ENCODE measurements at regions not wholly inside any gene's neighbourhood (a gene's known extent, or its start where the extent isn't known, plus 50 kb on each side); places are given as distances from the start of the nearest gene placed in this dataset.

DNA sequence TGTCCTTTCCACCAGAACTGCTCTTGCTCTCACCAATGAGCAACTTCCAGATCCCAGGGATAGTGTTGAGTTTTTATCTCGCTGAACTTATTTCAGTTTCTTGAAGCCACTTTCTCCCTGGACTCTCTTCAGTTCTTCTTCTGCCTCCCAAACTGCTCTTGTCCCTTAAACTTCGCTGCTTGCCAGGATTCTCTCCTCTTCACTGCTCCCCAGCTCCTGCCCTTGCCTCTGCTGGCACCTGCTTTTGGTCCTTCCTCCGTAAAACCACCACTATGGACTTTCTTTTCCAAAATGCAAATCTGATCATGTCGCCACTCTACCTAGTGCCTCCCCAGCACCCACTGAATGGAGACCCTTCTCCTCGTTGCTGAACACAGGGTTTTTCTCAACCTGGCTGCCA lies 92.8 kb upstream of the PALS2 start:
- Histone ChIP-seq H3K27ac (no peak overlapping the region), H3K27me3 (replicated peaks) (no peaks in the 10 kb centered on the region), H3K4me3 (no peak overlapping the region), H3K36me3 (no peaks in the 10 kb centered on the region), H3K4me1 (replicated peaks) (peaks cover 16% of the 10 kb centered on the region), H3K9me3 (replicated peaks) (no peaks in the 10 kb centered on the region)
- DNase-seq (ENCODE audit: low read depth in 1 of 2, low spot score in 2 of 2), result no peak

DNA sequence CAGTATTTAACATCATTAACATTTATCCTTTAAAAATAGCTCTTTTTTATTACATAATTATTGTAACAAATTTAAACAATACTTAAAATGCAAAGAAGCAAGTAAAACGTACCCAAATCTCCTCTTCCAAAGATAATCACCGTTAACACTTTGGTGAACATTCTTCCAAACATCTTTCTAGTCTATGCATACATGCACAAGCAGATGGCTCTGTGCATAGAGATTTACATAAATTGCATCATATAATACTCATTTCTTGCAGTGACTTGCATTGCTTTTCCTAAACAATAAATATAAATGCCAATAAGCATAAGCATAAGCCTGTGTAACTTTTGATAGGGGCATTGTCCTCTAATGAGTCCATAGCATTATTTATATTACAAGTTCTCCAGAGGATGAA lies 89.4 kb upstream of the PALS2 start:
- Histone ChIP-seq H3K4me1 (replicated peaks) (no peaks in the 10 kb centered on the region), H3K27me3 (replicated peaks) (no peaks in the 10 kb centered on the region; the same call in 1 of the 2 replicates), H3K27ac (no peak overlapping the region), H3K9me3 (replicated peaks) (no peaks in the 10 kb centered on the region), H3K4me3 (no peak overlapping the region), H3K36me3 (no peaks in the 10 kb centered on the region)
- no peak for DNase-seq (ENCODE audit: low read depth in 1 of 2, low spot score in 2 of 2)

GRCh38 chr7:24492576-24492975 lies 80.7 kb upstream of the PALS2 start:
- H3K4me3 ChIP-seq, result no peak overlapping the region
- DNase-seq (ENCODE audit: low read depth in 1 of 2, low spot score in 2 of 2), result no peak
- H3K36me3 ChIP-seq, result no peaks in the 10 kb centered on the region
- H3K27ac ChIP-seq, result no peak overlapping the region
- no peaks in the 10 kb centered on the region for H3K9me3 ChIP-seq (replicated peaks)
- H3K27me3 ChIP-seq (replicated peaks), result peaks cover 2% of the 10 kb centered on the region; the same call in 1 of the 2 replicates
- H3K4me1 ChIP-seq (replicated peaks), result no peaks in the 10 kb centered on the region

DNA sequence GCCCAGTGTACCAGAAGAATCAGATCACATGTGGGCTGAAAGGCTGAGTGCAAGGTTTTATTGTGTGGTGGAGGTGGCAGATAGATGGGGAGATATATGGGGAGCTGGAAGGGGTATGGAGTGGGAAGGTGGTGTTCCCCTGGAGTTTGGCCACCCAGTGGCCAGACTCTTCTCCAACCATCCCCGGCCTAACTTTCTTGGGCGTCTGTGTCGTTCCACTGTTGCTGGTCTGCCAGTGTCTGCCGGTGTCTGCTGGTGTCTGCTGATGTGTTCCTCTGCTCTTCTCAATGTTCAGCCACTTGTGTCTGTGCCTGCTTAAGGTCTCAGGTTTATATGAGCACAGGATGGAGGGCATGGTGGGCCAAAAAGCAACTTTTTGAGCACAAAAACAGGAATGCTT lies 78.4 kb upstream of the PALS2 start:
- no peaks in the 10 kb centered on the region for H3K9me3 ChIP-seq (replicated peaks)
- H3K27ac ChIP-seq, result no peak overlapping the region
- no peak for DNase-seq (ENCODE audit: low read depth in 1 of 2, low spot score in 2 of 2)
- H3K27me3 ChIP-seq (replicated peaks), result peaks cover 2% of the 10 kb centered on the region; the same call in 1 of the 2 replicates
- no peak overlapping the region for H3K4me3 ChIP-seq
- H3K4me1 ChIP-seq (replicated peaks), result no peaks in the 10 kb centered on the region
- H3K36me3 ChIP-seq, result no peaks in the 10 kb centered on the region

GRCh38 chr7:24496036-24496435 lies 77.2 kb upstream of the PALS2 start:
- no peak overlapping the region for H3K27ac ChIP-seq
- H3K27me3 ChIP-seq (replicated peaks), result no peaks in the 10 kb centered on the region; the same call in 1 of the 2 replicates
- no peaks in the 10 kb centered on the region for H3K4me1 ChIP-seq (replicated peaks)
- no peaks in the 10 kb centered on the region for H3K9me3 ChIP-seq (replicated peaks)
- H3K4me3 ChIP-seq, result no peak overlapping the region
- DNase-seq (ENCODE audit: low read depth in 1 of 2, low spot score in 2 of 2), result no peak
- no peaks in the 10 kb centered on the region for H3K36me3 ChIP-seq

DNA sequence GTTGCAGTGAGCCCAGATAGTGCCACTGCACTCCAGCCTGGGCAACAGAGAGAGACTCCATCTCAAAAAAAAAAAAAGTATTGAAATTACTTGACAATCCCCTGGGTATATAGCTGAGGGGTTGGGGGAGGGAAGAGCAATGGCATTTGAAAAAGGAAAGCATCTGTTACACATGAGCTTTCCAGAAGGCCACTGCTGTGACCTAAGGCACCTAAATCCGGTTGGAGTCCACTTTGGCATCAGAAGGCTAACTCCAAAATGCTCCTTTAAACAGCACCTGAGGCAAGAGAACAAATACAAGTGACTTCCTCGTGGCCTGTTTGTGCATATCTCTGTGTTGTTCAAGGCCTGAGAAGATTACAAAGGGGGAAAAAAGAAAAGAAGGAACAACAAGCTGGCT lies 74.8 kb upstream of the PALS2 start:
- no peak overlapping the region for H3K27ac ChIP-seq
- 0 out of 2 replicates have a peak, but pooled peaks cover under 1% of the 10 kb centered on the region for H3K4me1 ChIP-seq (replicated peaks)
- no peaks in the 10 kb centered on the region for H3K9me3 ChIP-seq (replicated peaks)
- H3K27me3 ChIP-seq (replicated peaks), result no peaks in the 10 kb centered on the region; the same call in 1 of the 2 replicates
- no peak for DNase-seq (ENCODE audit: low read depth in 1 of 2, low spot score in 2 of 2)
- H3K4me3 ChIP-seq, result no peak overlapping the region
- H3K36me3 ChIP-seq, result no peaks in the 10 kb centered on the region

DNA sequence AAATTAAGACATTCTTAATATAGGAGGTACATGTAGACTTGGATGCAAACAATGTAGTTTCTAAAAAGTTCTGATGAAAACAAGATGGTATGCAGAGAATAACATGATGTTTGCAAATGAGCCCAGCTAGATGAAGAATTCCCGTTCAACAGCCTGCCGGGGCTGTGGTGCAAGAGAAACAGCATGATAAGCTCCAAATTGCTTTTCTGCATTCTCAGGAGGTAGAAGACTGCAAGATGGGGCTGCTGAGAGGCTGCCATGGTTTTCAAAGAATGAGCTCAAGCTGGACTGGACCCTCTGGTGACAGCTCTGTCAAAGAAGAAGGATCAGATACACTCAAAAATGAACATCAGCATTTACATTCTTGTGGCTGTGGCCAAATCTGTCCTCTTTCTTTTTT lies 73.4 kb upstream of the PALS2 start:
- no peaks in the 10 kb centered on the region; the same call in 1 of the 2 replicates for H3K27me3 ChIP-seq (replicated peaks)
- H3K36me3 ChIP-seq, result no peaks in the 10 kb centered on the region
- H3K4me1 ChIP-seq (replicated peaks), result peaks cover 7% of the 10 kb centered on the region; the same call in 1 of the 2 replicates
- H3K27ac ChIP-seq, result no peak overlapping the region
- DNase-seq (ENCODE audit: low read depth in 1 of 2, low spot score in 2 of 2), result no peak
- no peaks in the 10 kb centered on the region for H3K9me3 ChIP-seq (replicated peaks)
- no peak overlapping the region for H3K4me3 ChIP-seq

DNA sequence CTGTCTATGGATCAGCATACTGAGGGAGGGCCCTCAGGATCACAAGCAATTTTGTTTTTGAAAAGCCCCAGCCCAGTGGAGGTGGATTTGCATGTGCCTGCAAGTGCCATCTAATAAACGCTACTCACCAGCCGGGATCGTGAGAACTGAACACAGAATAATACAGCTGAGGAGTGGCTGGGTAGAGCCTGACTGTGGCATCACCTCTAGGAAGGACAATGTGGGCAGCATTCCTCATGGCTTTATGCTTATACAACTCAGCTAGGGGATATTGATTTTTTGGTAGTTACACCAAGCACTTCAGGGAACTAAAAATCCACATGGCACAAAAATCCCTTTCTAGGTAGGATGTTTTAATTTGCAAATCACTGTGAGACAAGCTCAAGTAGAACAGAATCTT lies 72.7 kb upstream of the PALS2 start:
- Histone ChIP-seq H3K9me3 (replicated peaks) (no peaks in the 10 kb centered on the region), H3K27ac (no peak overlapping the region), H3K4me1 (replicated peaks) (peaks cover 7% of the 10 kb centered on the region; the same call in 1 of the 2 replicates), H3K27me3 (replicated peaks) (no peaks in the 10 kb centered on the region; the same call in 1 of the 2 replicates), H3K36me3 (no peaks in the 10 kb centered on the region), H3K4me3 (no peak overlapping the region)
- DNase-seq (ENCODE audit: low read depth in 1 of 2, low spot score in 2 of 2), result no peak

DNA sequence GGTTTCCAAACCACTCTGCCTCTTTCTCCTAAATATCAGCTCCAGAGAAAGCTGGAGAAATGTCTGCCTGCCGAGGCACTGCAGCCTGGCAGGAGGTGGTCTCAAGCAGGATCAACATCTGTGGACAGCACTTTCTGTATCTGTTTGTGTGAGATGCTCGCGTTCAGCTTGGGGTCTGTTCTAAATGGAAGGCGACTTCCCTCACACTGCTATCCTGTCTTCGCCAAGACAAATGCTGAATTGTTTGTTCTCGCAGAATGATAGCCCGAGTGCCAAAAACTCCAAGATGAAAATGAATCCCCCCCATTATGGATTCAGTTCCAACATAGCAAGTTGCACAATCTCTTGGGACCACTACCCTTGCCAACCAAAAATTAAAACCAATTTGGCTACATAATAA lies 72.2 kb upstream of the PALS2 start:
- peaks cover 7% of the 10 kb centered on the region; the same call in 1 of the 2 replicates for H3K4me1 ChIP-seq (replicated peaks)
- H3K9me3 ChIP-seq (replicated peaks), result no peaks in the 10 kb centered on the region
- H3K27ac ChIP-seq, result no peak overlapping the region
- no peaks in the 10 kb centered on the region; the same call in 1 of the 2 replicates for H3K27me3 ChIP-seq (replicated peaks)
- H3K36me3 ChIP-seq, result no peaks in the 10 kb centered on the region
- no peak overlapping the region for H3K4me3 ChIP-seq
- no peak for DNase-seq (ENCODE audit: low read depth in 1 of 2, low spot score in 2 of 2)

DNA sequence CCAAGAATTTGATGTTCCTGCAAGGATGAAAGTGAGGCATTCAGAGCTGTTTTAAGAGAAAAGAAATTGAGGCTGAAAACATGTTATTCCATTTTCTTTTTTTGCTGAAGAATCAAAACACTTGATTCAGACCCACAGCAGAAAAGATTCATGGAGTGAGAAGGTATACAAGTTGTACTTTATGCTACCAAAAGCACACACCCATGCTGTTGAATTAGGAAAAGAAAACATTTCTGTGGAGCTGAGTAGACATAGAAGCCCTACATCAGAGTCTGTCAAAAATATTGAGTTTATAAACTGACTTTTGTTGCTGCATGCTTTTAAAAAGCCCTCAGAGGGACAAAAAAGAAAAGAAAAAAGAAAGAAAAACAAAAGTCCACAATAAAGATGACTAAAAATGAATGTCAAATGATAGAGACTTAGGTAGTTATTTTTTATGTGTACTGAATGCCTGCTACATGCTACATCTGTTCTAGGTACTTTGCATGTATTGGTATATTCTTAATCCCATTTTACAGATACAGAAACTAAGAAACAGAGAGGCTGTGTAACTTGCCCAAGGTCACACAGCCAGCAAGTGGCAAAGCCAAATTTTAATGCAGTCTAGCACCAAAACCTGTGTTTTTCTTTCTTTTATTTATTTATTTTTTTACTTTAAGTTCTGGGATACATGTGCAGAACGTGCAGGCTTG lies 71.7 kb upstream of the PALS2 start:
- Histone ChIP-seq H3K27ac (no peak overlapping the region), H3K4me3 (no peak overlapping the region), H3K36me3 (no peaks in the 10 kb centered on the region), H3K4me1 (replicated peaks) (peaks cover 7% of the 10 kb centered on the region; the same call in 1 of the 2 replicates), H3K9me3 (replicated peaks) (no peaks in the 10 kb centered on the region), H3K27me3 (replicated peaks) (no peaks in the 10 kb centered on the region; the same call in 1 of the 2 replicates)
- DNase-seq (ENCODE audit: low read depth in 1 of 2, low spot score in 2 of 2), result no peak

DNA sequence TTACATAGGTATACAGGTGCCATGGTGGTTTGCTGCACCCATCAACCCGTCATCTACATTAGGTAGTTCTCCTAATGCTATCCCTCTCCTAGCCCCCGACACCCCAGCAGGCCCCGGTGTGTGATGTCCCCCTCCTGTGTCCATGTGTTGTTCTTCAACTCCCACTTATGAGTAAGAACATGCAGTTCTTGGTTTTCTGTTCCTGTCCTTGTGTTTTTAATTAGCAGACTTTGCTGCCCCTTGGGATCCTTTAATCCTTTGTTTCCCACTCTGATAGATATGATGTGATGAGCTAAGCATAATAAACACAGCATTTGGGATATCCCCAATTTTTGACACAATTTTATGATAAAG lies 71.1 kb upstream of the PALS2 start:
- Histone ChIP-seq H3K4me1 (replicated peaks) (peaks cover 7% of the 10 kb centered on the region; the same call in 1 of the 2 replicates), H3K9me3 (replicated peaks) (no peaks in the 10 kb centered on the region), H3K4me3 (no peak overlapping the region), H3K27ac (no peak overlapping the region), H3K27me3 (replicated peaks) (no peaks in the 10 kb centered on the region; the same call in 1 of the 2 replicates), H3K36me3 (no peaks in the 10 kb centered on the region)
- DNase-seq (ENCODE audit: low read depth in 1 of 2, low spot score in 2 of 2), result no peak

GRCh38 chr7:24503506-24503905 lies 69.7 kb upstream of the PALS2 start:
- Histone ChIP-seq H3K36me3 (no peaks in the 10 kb centered on the region), H3K4me3 (no peak overlapping the region), H3K27me3 (replicated peaks) (no peaks in the 10 kb centered on the region; the same call in 1 of the 2 replicates), H3K9me3 (replicated peaks) (no peaks in the 10 kb centered on the region), H3K27ac (no peak overlapping the region), H3K4me1 (replicated peaks) (peaks cover 7% of the 10 kb centered on the region; the same call in 1 of the 2 replicates)
- no peak for DNase-seq (ENCODE audit: low read depth in 1 of 2, low spot score in 2 of 2)

DNA sequence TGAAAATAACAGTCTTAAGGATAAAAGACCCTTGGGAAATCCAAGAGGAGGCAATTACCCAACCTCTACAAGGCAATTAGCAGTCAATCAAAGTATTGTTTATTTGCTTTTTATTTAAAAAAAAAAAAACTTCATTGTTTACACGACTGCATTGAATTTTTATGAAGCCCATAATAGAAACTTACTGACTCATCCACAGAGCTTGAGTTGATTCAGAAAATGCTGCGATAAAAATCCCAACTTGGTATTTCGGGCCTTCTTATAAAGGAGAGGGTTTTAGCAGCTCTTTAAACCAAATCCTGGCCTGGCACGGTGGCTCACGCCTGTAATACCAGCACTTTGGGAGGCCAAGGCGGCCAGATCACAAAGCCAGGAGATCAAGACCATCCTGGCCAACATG lies 69.2 kb upstream of the PALS2 start:
- Histone ChIP-seq H3K27ac (no peak overlapping the region), H3K4me1 (replicated peaks) (peaks cover 7% of the 10 kb centered on the region; the same call in 1 of the 2 replicates), H3K27me3 (replicated peaks) (no peaks in the 10 kb centered on the region; the same call in 1 of the 2 replicates), H3K36me3 (no peaks in the 10 kb centered on the region), H3K9me3 (replicated peaks) (no peaks in the 10 kb centered on the region), H3K4me3 (no peak overlapping the region)
- DNase-seq (ENCODE audit: low read depth in 1 of 2, low spot score in 2 of 2), result no peak

DNA sequence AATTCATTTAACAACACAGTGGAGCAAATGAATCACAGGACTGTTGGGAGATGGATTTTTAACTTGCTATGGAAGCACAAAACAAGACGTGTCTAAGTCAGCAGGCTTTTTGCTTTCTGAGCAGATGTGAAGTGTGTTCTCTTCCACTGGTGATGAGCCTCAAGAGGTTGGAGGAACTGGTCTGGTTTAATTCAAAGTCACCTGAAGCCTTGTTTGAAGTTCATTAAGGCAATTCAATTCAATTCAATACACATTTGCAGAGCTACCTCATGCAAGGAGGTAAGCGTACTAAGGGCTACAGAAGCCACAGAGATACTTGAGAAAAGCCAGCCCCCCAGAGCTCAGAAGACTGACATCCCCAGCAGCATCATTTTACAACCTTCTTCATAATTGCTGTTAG lies 68.4 kb upstream of the PALS2 start:
- Histone ChIP-seq H3K4me1 (replicated peaks) (peaks cover 7% of the 10 kb centered on the region; the same call in 1 of the 2 replicates), H3K27ac (no peak overlapping the region)

More for the DNA sequence above, 68.4 kb upstream of the PALS2 start:
- Histone ChIP-seq H3K9me3 (replicated peaks) (no peaks in the 10 kb centered on the region), H3K36me3 (no peaks in the 10 kb centered on the region), H3K27me3 (replicated peaks) (no peaks in the 10 kb centered on the region), H3K4me3 (no peak overlapping the region)
- no peak for DNase-seq (ENCODE audit: low read depth in 1 of 2, low spot score in 2 of 2)

All from SJSA1 (cell line).